AG10803 (cell line): ENCODE measurements at regions not wholly inside any gene's neighbourhood (a gene's known extent, or its start where the extent isn't known, plus 50 kb on each side); places are given as distances from the start of the nearest gene placed in this dataset.

Experiments
- DNase-seq: peaks from one replicate; pipeline ENCODE4 v3.0.0; 2010; ENCODE audit warnings: low read depth
- H3K4me3 ChIP-seq: 2 replicates; pipeline ENCODE4 v1.5.1; 2011; ENCODE audit warnings: mild to moderate bottlenecking, low read length, control low read depth
- TF ChIP-seq, protein P1 (sequence below): conservative IDR thresholded peaks from 2 replicates; pipeline ENCODE4 v1.5.1; 2011; ENCODE audit warnings: mild to moderate bottlenecking, low read length, control low read depth, inconsistent platforms

DNA sequence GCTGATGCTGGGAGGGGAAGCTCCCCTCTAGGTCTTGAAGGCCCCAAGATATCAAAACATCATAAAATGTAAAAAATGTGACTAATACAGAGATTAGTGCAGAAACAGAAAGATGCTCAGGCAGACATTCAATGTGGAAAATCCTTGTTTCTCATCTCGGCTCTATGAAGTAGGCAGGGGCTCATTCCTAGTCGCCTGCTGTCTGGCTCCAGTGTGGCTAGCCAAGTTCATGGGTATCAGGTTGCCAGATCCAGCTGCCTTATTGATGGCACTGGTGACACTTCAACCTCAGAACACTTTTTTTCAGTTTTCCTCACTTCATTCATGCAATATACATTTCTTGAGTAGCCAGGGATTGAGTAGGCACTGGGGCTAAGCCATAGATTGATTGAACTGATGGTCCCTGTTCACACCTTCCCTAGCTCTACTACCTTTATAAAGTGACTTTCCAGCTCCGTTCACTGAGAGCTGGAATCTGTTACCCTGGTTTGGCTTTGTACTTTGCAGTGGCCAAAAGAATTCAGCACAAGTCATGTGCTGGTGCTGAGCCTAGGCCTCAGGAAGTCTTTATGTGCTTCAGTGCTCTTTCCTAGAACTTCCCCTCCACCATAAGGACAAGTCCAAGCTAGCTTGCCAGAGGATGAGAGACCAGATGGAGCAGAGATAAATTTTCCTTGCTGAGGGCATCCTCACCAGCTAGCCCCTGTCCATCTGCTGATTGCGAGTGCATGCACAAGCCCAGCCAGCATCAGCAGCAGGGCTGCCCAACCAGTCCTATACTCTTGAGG lies 373.6 kb upstream of the ST6GAL2 start:
- no peak for DNase-seq
- TF ChIP-seq, protein P1, sequence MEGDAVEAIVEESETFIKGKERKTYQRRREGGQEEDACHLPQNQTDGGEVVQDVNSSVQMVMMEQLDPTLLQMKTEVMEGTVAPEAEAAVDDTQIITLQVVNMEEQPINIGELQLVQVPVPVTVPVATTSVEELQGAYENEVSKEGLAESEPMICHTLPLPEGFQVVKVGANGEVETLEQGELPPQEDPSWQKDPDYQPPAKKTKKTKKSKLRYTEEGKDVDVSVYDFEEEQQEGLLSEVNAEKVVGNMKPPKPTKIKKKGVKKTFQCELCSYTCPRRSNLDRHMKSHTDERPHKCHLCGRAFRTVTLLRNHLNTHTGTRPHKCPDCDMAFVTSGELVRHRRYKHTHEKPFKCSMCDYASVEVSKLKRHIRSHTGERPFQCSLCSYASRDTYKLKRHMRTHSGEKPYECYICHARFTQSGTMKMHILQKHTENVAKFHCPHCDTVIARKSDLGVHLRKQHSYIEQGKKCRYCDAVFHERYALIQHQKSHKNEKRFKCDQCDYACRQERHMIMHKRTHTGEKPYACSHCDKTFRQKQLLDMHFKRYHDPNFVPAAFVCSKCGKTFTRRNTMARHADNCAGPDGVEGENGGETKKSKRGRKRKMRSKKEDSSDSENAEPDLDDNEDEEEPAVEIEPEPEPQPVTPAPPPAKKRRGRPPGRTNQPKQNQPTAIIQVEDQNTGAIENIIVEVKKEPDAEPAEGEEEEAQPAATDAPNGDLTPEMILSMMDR, result no peak
- no peak overlapping the region for H3K4me3 ChIP-seq

- TF ChIP-seq, protein P1, result no peak
- DNase-seq, result no peak
- H3K4me3 ChIP-seq, result no peak overlapping the region
Observed at GRCh38 chr2:107263628-107264027, 377.7 kb upstream of the ST6GAL2 start.

- no peak for DNase-seq
- TF ChIP-seq, protein P1, result no peak
Observed at GRCh38 chr2:107264184-107264583, 378.2 kb upstream of the ST6GAL2 start.

GRCh38 chr2:107266555-107266954 lies 380.6 kb upstream of the ST6GAL2 start:
- no peak overlapping the region for H3K4me3 ChIP-seq
- TF ChIP-seq, protein P1, result no peak
- DNase-seq, result no peak

More at GRCh38 chr2:107264184-107264583, 378.2 kb upstream of the ST6GAL2 start:
- H3K4me3 ChIP-seq, result no peak overlapping the region

- no peak overlapping the region for H3K4me3 ChIP-seq
- no peak for DNase-seq
- TF ChIP-seq, protein P1, result no peak
Observed at GRCh38 chr2:107267086-107267485, 381.1 kb upstream of the ST6GAL2 start.

GRCh38 chr2:107276034-107276433 lies 390.1 kb upstream of the ST6GAL2 start:
- TF ChIP-seq, protein P1, result no peak
- H3K4me3 ChIP-seq, result no peak overlapping the region
- DNase-seq, result peak; percentile 2

GRCh38 chr2:107278672-107279071 lies 392.7 kb upstream of the ST6GAL2 start:
- DNase-seq, result no peak
- TF ChIP-seq, protein P1, result no peak
- no peak overlapping the region for H3K4me3 ChIP-seq
